Subcutaneous abdominal adipose tissue (tissue), 5 donors: ENCODE measurements at regions not wholly inside any gene's neighbourhood (a gene's known extent, or its start where the extent isn't known, plus 50 kb on each side); places are given as distances from the start of the nearest gene placed in this dataset.

ENCODE experiments used
- H3K27ac ChIP-seq: one replicate; pipeline ENCODE4 v1.7.0; 2013; ENCODE audit warnings: low read depth, mild to moderate bottlenecking, inconsistent platforms, low read length, moderate library complexity
- H3K27me3 ChIP-seq, 5 donors: one replicate each; pipeline ENCODE4 v1.7.0; 2013; ENCODE audit warnings: low read length in 5 of 5, inconsistent platforms in 1 of 5; ENCODE audit not compliant: control insufficient read depth in 5 of 5, insufficient read depth in 4 of 5
- H3K36me3 ChIP-seq, 5 donors: one replicate each; pipeline ENCODE4 v1.7.0; 2013; ENCODE audit warnings: low read length in 5 of 5; ENCODE audit not compliant: control insufficient read depth in 5 of 5, insufficient read depth in 5 of 5
- H3K4me1 ChIP-seq, 5 donors: one replicate each; pipeline ENCODE4 v1.7.0; 2013; ENCODE audit warnings: low read length in 5 of 5, mild to moderate bottlenecking in 3 of 5, moderate library complexity in 1 of 5; ENCODE audit not compliant: control insufficient read depth in 5 of 5, insufficient read depth in 5 of 5
- H3K4me3 ChIP-seq, 5 donors: one replicate each; pipeline ENCODE4 v1.7.0; 2013; ENCODE audit warnings: low read length in 5 of 5, low read depth in 1 of 5
- H3K9ac ChIP-seq, 5 donors: one replicate each; pipeline ENCODE4 v1.7.0; 2013; ENCODE audit warnings: low read length in 5 of 5, mild to moderate bottlenecking in 4 of 5, moderate library complexity in 3 of 5
- H3K9me3 ChIP-seq, 5 donors: one replicate each; pipeline ENCODE4 v1.7.0; 2013; ENCODE audit warnings: low read length in 5 of 5; ENCODE audit not compliant: control insufficient read depth in 5 of 5
- donor health status: healthy.
- donor health status: healthy.
- donor health status: healthy.
- donor health status: healthy.
- donor health status: healthy.

DNA sequence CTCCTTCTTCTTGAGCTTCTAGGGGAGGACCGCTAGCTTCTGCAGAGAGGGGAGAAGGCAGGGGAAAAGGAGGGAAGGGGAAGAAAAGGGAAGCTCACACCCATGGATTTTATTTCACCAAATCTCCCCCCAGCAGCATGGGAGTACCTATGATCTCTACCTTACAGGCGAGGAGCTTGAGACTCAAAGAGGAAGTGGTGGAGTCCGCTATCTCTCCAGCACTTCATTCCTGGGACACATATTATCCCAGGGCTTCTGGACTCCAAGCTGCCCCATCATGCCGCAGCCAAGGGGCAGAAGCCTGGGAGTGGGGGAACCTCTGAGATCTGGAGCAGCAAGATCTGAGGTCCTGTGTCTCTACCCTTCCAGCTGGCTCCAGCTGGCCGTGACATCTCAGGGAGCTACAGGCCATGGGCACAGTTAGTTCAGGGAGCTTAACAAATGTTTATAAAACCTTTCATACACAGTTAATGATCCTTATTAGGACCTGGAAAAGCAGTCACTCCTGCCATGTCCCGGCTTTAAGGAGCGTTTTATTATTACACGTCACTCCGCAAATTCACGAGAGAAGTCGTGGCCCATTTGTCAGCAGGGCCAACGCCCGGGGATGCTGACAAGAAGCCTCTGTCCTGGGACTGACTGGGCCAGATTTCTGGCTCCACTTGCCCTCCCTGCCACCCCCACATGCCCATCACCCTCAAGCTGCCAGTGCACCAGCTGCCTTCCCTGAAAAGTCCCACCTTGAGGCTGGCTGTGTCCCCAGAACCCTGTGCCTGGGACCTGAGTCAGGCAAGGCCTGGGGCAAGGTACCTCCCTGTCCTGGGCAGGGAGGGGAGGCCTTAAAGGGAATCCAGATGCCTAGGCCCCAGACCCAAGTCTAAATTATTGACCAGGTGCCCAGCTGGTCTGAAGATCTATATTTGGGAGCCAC lies 132.1 kb upstream of the ZMIZ1 start:
- H3K27ac ChIP-seq = no peak overlapping the region
- peaks cover 0 to 22% (median 0%) of the 10 kb centered on the region in 5 donors for H3K27me3 ChIP-seq
- peaks cover 0 to 8% (median 4%) of the 10 kb centered on the region in 5 donors for H3K4me1 ChIP-seq
- no peak overlapping the region for H3K4me3 ChIP-seq
- no peaks in the 10 kb centered on the region for H3K9me3 ChIP-seq
- no peaks in the 10 kb centered on the region for H3K36me3 ChIP-seq
- no peak overlapping the region for H3K9ac ChIP-seq

DNA sequence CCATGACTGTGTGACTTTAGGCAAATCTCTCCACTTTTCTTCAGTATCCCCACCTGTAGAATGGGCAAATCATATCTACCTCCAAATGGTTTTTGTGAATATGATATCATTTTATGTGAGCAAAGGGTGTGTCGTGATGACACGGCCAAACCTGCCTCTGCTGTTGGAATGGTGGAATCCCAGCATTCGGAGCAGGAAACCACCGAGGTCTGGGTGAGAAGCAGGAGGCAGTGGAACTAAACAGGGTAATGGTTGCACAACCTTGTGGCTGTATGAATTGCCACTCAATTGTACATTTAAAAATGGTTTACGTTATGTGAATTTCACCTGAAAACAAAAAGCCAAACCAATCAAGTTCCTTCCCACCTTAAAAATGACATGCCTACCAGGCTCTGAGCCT lies 131.4 kb upstream of the ZMIZ1 start:
- H3K36me3 ChIP-seq = no peaks in the 10 kb centered on the region
- no peaks in the 10 kb centered on the region for H3K9me3 ChIP-seq
- H3K4me1 ChIP-seq = peaks cover 0 to 13% (median 10%) of the 10 kb centered on the region in 5 donors
- no peak overlapping the region for H3K4me3 ChIP-seq
- no peak overlapping the region for H3K27ac ChIP-seq
- H3K9ac ChIP-seq = no peak overlapping the region
- peaks cover 0 to 22% (median 0%) of the 10 kb centered on the region in 5 donors for H3K27me3 ChIP-seq

- H3K9me3 ChIP-seq = peaks cover 0 to 6% (median 2%) of the 10 kb centered on the region in 5 donors
- H3K4me1 ChIP-seq = peaks cover 0 to 11% (median 10%) of the 10 kb centered on the region in 5 donors
- H3K27ac ChIP-seq = no peak overlapping the region
- no peak overlapping the region for H3K9ac ChIP-seq
- no peak overlapping the region for H3K4me3 ChIP-seq
- H3K36me3 ChIP-seq = no peaks in the 10 kb centered on the region
- H3K27me3 ChIP-seq = peaks cover 0 to 17% (median 0%) of the 10 kb centered on the region in 5 donors
Measured at GRCh38 chr10:78937800-78938694, 130.7 kb upstream of the ZMIZ1 start.

DNA sequence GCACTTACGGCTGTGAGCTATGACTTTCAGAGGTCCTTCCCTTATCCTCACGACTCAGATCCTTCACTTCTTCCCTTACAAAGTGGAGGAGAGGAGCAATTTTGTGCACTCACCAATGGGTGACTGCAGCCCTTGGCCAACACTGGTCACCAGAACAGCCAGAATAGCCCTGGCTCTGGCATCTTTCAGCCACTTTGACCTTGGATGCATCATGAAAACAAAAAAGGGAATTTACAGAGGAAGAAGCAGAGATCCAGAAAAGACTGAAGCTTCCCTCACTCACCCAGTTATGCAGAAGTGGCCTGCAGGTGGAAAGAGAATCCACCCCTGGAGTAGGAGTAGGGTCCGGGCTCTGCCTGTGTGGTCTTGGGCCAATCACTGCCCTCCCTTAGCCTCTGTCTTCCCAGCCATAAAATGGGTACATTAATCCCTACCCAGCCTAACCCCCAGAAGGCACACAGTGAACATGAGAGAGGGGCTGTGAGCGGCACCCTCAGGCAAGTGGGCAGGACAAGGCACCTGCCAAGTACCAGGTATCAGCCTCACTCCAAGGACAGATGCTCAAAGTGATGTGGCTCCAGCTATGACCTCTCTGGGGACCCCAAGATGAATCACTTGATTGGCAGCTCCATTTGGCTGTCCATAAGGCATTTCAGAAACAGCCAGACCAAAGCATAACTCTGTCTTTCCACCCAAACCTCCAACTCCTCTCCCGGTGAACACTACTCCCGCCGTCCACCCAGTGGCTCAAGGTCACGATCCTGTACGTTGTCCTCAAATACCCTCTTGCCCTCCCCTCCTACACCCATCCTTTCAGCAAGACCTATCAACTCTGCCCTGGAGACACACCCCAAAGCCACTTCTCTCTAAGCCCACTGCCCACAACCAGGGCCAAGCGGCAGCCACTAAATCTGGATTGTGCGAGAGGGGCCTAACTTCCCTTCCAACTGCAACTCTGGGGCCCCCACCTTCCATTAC lies 129.8 kb upstream of the ZMIZ1 start:
- H3K9ac ChIP-seq = no peak overlapping the region
- peaks cover 0 to 11% (median 10%) of the 10 kb centered on the region in 5 donors for H3K4me1 ChIP-seq
- peaks cover 0 to 6% (median 2%) of the 10 kb centered on the region in 5 donors for H3K9me3 ChIP-seq
- H3K27ac ChIP-seq = no peak overlapping the region
- H3K4me3 ChIP-seq = no peak overlapping the region
- H3K27me3 ChIP-seq = peaks cover 0 to 12% (median 0%) of the 10 kb centered on the region in 5 donors
- H3K36me3 ChIP-seq = no peaks in the 10 kb centered on the region

GRCh38 chr10:78942091-78942501 lies 126.7 kb upstream of the ZMIZ1 start:
- Histone ChIP-seq H3K27me3 (peaks cover 0 to 2% (median 0%) of the 10 kb centered on the region in 5 donors), H3K27ac (no peak overlapping the region), H3K9ac (no peak overlapping the region), H3K9me3 (peaks cover 0 to 6% (median 2%) of the 10 kb centered on the region in 5 donors), H3K4me3 (no peak overlapping the region), H3K36me3 (no peaks in the 10 kb centered on the region), H3K4me1 (peaks cover 0 to 34% (median 18%) of the 10 kb centered on the region in 5 donors)

DNA sequence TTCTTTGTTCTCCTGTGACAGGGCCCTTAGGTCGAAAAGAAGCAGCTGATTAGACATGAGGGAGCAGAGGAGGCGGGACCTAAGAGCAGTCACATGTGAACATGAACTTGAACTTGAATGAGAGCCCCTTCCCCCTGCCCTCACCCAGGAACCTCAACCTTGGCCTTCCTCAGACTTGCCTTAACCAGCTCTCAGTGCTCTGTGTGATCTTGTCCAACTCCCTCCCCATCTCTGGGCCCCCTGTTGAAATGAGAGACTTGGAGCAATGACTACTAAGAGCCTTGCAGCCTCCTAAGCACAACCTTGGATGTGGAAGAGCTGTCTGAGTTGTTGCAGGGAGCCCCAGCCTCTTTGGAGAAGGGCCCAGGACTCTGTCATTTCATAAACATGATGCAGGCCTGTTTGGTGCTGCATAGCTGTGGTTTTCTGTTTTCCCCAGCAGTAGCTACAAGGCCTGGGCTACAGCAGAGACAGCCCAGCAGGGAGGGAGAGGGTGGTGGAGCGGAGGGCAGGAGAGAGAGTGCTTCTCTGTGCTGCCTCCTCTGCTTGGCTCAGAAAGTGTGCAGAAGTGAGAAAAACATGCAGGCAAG lies 123.9 kb upstream of the ZMIZ1 start:
- Histone ChIP-seq H3K36me3 (no peaks in the 10 kb centered on the region), H3K27ac (no peak overlapping the region), H3K4me3 (no peak overlapping the region), H3K4me1 (peaks cover 0 to 34% (median 18%) of the 10 kb centered on the region in 5 donors), H3K27me3 (peaks cover 0 to 2% (median 0%) of the 10 kb centered on the region in 5 donors), H3K9ac (no peak overlapping the region), H3K9me3 (peaks cover 0 to 6% (median 2%) of the 10 kb centered on the region in 5 donors)

DNA sequence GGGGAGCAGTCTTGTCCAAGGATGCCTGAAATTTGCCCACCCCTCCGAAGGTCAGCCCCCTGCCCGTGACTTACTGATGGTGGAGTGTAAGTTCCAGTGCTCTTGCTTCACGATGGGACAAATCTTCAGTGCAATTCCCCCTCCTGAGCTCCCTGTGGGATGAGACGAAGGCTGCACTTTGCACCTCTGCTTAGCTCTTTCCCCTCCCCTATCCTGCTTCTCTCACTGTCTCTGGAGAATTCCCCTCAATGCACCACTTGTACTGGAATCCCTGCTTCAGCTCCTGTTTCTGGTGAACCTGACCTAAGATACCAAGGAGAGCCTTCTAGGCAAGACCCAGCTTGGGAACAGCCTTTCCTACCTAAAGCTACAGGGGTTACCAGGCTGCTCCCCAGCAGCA lies 122.9 kb upstream of the ZMIZ1 start:
- peaks cover 0 to 6% (median 2%) of the 10 kb centered on the region in 5 donors for H3K9me3 ChIP-seq
- no peak overlapping the region for H3K9ac ChIP-seq
- no peak overlapping the region for H3K27ac ChIP-seq
- peaks cover 0 to 34% (median 18%) of the 10 kb centered on the region in 5 donors for H3K4me1 ChIP-seq
- no peaks in the 10 kb centered on the region for H3K36me3 ChIP-seq
- peaks cover 0 to 5% (median 0%) of the 10 kb centered on the region in 5 donors for H3K27me3 ChIP-seq
- no peak overlapping the region for H3K4me3 ChIP-seq

GRCh38 chr10:78947226-78947625 lies 121.5 kb upstream of the ZMIZ1 start:
- Histone ChIP-seq H3K4me3 (no peak overlapping the region), H3K36me3 (no peaks in the 10 kb centered on the region), H3K27me3 (peaks cover 0 to 5% (median 0%) of the 10 kb centered on the region in 5 donors), H3K4me1 (peaks cover 0 to 25% (median 14%) of the 10 kb centered on the region in 5 donors), H3K9me3 (peaks cover 0 to 6% (median 2%) of the 10 kb centered on the region in 5 donors), H3K27ac (no peak overlapping the region), H3K9ac (no peak overlapping the region)

- Histone ChIP-seq H3K36me3 (no peaks in the 10 kb centered on the region), H3K9me3 (peaks cover 0 to 4% (median 1%) of the 10 kb centered on the region in 5 donors), H3K9ac (no peak overlapping the region), H3K4me3 (no peak overlapping the region), H3K4me1 (peaks cover 0 to 25% (median 17%) of the 10 kb centered on the region in 5 donors), H3K27me3 (peaks cover 0 to 5% (median 0%) of the 10 kb centered on the region in 5 donors), H3K27ac (no peak overlapping the region)
Measured at GRCh38 chr10:78947733-78948132, 121.0 kb upstream of the ZMIZ1 start.
